ENCODE measurements at regions not wholly inside any gene's neighbourhood (a gene's known extent, or its start where the extent isn't known, plus 50 kb on each side); places are given as distances from the start of the nearest gene placed in this dataset.
A peak's percentile ranks its signal among the peaks of the same experiment; 100 is the strongest.

DNA sequence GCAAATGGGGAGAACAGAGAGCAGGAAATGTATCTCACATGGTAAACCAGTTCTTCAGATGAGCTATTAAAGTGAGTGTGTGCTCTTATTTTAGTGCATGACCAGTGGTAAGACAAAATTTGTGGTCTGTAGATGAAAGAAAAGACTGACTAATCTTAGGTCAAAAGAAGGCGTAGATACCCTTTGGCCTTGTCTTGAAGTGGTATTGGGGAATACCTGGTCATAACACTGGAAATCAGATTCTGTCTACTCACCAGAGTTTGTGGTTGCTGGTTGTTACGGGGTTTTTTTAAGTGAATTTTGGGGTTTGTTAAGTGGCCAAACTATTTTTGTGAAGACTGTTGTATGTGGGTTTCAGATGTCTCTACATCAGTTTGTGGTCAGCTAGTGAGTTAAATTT lies 173.5 kb downstream of the KDM5D start:
- Histone ChIP-seq H3K9me3 (ENCODE audit: control insufficient read depth in 2 of 3, insufficient read depth in 1 of 3, low read length in 3 of 3) (no peaks in the 10 kb centered on the region), H3K36me3 (ENCODE audit: control insufficient read depth in 2 of 3, insufficient read depth in 3 of 3, low read length in 3 of 3) (no peaks in the 10 kb centered on the region), H3K9ac (ENCODE audit: low read length in 3 of 3) (no peak overlapping the region), H3K4me1 (ENCODE audit: control insufficient read depth in 2 of 3, insufficient read depth in 2 of 3, low read depth in 1 of 3, low read length in 3 of 3) (no peaks in the 10 kb centered on the region), H3K4me3 (ENCODE audit: low read length in 3 of 3) (no peak overlapping the region), H3K27me3 (ENCODE audit: control insufficient read depth, insufficient read depth, low read length) (no peaks in the 10 kb centered on the region), H3K27ac (ENCODE audit: low read depth in 2 of 2, low read length in 2 of 2) (no peak overlapping the region)
- TF ChIP-seq, protein P1, sequence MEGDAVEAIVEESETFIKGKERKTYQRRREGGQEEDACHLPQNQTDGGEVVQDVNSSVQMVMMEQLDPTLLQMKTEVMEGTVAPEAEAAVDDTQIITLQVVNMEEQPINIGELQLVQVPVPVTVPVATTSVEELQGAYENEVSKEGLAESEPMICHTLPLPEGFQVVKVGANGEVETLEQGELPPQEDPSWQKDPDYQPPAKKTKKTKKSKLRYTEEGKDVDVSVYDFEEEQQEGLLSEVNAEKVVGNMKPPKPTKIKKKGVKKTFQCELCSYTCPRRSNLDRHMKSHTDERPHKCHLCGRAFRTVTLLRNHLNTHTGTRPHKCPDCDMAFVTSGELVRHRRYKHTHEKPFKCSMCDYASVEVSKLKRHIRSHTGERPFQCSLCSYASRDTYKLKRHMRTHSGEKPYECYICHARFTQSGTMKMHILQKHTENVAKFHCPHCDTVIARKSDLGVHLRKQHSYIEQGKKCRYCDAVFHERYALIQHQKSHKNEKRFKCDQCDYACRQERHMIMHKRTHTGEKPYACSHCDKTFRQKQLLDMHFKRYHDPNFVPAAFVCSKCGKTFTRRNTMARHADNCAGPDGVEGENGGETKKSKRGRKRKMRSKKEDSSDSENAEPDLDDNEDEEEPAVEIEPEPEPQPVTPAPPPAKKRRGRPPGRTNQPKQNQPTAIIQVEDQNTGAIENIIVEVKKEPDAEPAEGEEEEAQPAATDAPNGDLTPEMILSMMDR (IDR thresholded peaks at IDR 0.05; ENCODE audit: borderline replicate concordance, extremely low read depth, insufficient read depth): no peak
- intact Hi-C loops (cut with DNase I): no loop called here
- DNase-seq: no peak
- FAIRE-seq: no peak

GRCh38 chrY:19567943-19568342 lies 176.6 kb downstream of the KDM5D start:
- intact Hi-C loops (cut with DNase I): no loop called here
- Histone ChIP-seq H3K9ac (ENCODE audit: low read length in 3 of 3) (peak overlapping the region in 2 of 3 donors; percentile 51 to 77), H3K4me3 (ENCODE audit: low read length in 3 of 3) (peak overlapping the region in 2 of 3 donors; percentile 82 to 88), H3K36me3 (ENCODE audit: control insufficient read depth in 2 of 3, insufficient read depth in 3 of 3, low read length in 3 of 3) (no peaks in the 10 kb centered on the region), H3K4me1 (ENCODE audit: control insufficient read depth in 2 of 3, insufficient read depth in 2 of 3, low read depth in 1 of 3, low read length in 3 of 3) (no peaks in the 10 kb centered on the region), H3K27me3 (ENCODE audit: control insufficient read depth, insufficient read depth, low read length) (no peaks in the 10 kb centered on the region), H3K9me3 (ENCODE audit: control insufficient read depth in 2 of 3, insufficient read depth in 1 of 3, low read length in 3 of 3) (no peaks in the 10 kb centered on the region), H3K27ac (ENCODE audit: low read depth in 2 of 2, low read length in 2 of 2) (peak overlapping the region in 1 of 2 donors; percentile 67)
- peak in 1 of 5 donors; percentile 32 for DNase-seq
- no peak for FAIRE-seq
- TF ChIP-seq, protein P1 (IDR thresholded peaks at IDR 0.05; ENCODE audit: borderline replicate concordance, extremely low read depth, insufficient read depth): no peak

DNA sequence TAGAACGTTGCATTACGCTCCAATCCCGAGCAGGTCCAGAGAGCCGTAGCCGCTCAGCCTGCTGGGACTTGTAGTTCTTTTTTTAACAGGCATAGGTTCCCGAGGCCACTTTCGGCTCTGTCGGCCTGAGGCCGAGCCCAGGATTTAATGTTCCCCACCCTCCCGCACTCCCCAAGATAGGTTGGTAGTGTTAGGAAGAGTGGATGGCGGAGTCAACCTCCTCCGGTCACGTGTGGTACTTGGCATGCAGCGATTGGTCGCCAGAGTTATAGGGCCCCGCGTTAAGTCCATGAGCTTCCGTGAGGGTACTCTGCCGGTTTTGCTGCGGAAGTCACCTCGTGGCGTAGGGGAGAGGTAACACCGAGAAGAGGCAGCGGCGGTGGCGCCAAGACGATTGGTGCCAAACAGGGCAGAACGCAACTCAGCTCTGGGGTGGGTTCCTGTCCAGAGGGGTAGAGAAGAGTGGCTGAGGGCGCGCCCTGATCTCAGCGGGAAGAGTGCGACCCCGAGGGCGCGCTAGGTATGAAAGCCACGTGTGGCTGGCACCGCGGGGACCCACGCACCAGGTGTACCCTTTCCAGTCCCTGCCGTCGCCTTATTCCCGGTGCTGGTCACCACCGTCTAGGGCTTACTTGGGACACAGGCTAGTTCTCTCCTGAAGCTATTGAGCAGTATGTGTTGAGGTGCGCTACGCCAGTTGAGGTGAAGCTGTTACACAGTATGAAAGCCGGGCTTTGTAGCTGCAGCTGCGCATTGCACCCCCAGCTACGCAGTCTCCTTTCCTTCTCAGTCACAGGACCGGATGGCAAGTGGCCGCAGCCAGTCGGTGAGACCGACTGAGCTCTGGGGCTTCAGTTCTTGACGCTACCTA lies 177.2 kb downstream of the KDM5D start:
- DNase-seq: peak in 2 of 5 donors; percentile 92 to 97
- Histone ChIP-seq H3K4me1 (ENCODE audit: control insufficient read depth in 2 of 3, insufficient read depth in 2 of 3, low read depth in 1 of 3, low read length in 3 of 3) (no peaks in the 10 kb centered on the region), H3K27me3 (ENCODE audit: control insufficient read depth, insufficient read depth, low read length) (no peaks in the 10 kb centered on the region), H3K4me3 (ENCODE audit: low read length in 3 of 3) (peak overlapping the region in 2 of 3 donors; percentile 82 to 88), H3K27ac (ENCODE audit: low read depth in 2 of 2, low read length in 2 of 2) (peak overlapping the region; percentile 67 to 82), H3K9ac (ENCODE audit: low read length in 3 of 3) (peak overlapping the region in 2 of 3 donors; percentile 51 to 77), H3K36me3 (ENCODE audit: control insufficient read depth in 2 of 3, insufficient read depth in 3 of 3, low read length in 3 of 3) (no peaks in the 10 kb centered on the region), H3K9me3 (ENCODE audit: control insufficient read depth in 2 of 3, insufficient read depth in 1 of 3, low read length in 3 of 3) (no peaks in the 10 kb centered on the region)
- no peak for FAIRE-seq
- intact Hi-C loops (cut with DNase I): no loop called here
- TF ChIP-seq, protein P1 (IDR thresholded peaks at IDR 0.05; ENCODE audit: borderline replicate concordance, extremely low read depth, insufficient read depth): no peak
